ENCODE measurements at regions not wholly inside any gene's neighbourhood (a gene's known extent, or its start where the extent isn't known, plus 50 kb on each side); places are given as distances from the start of the nearest gene placed in this dataset.

GRCh38 chr5:12616093-12616492, 711.8 kb upstream of the CTNND2 start:
- no peak for TF ChIP-seq CTCF (IDR thresholded peaks at IDR 0.05)
- TF ChIP-seq EZH2 (IDR thresholded peaks at IDR 0.05), result no peak
- no peak for TF ChIP-seq EZH2phosphoT487 (IDR thresholded peaks at IDR 0.05)
